SK-N-SH (cell line): ENCODE measurements at regions not wholly inside any gene's neighbourhood (a gene's known extent, or its start where the extent isn't known, plus 50 kb on each side); places are given as distances from the start of the nearest gene placed in this dataset.

ENCODE experiments used
- CTCF ChIA-PET: fragments of 300-600, 350-600 bp; formaldehyde crosslinking; extraction: SDS; loops from one replicate; lab custom pipeline; 2021; lab: Yijun Ruan, JAX
- POLR2A ChIA-PET: fragments of 350-600 bp; sonication (Branson Sonifier 250); formaldehyde crosslinking; extraction: SDS; loops from one replicate; lab custom pipeline; 2020; ENCODE audit warnings: antibody characterized with exemption, inconsistent platforms; lab: Yijun Ruan, JAX
- DNase-seq: peaks from one replicate; pipeline ENCODE4 v3.0.0; 2012
- H2AFZ ChIP-seq: fragments of 200-600 bp; sonication (generic); 2 replicates; pipeline ENCODE4 v1.8.1; 2016; ENCODE audit warnings: antibody characterized with exemption, mild to moderate bottlenecking, low read depth
- H3F3A ChIP-seq: fragments of 200-600 bp; sonication (generic); replicated peaks from 2 replicates; pipeline ENCODE3; 2016; ENCODE audit warnings: antibody characterized with exemption, mild to moderate bottlenecking; ENCODE audit not compliant: insufficient read depth
- H3K27ac ChIP-seq, 2 experiments: fragments of 200-500 bp in 1 of 2; fragments of 200-600 bp in 1 of 2; sonication (Bioruptor generic) in 1 of 2; sonication (generic), shearing (Covaris generic) in 1 of 2; 2 replicates each; pipeline versions ENCODE4 v1.5.1 to v1.6.1; 2014 to 2016; ENCODE audit warnings: low read depth in 2 of 2, inconsistent platforms in 1 of 2, low read length in 1 of 2, mild to moderate bottlenecking in 1 of 2, mixed read lengths in 1 of 2
- H3K27me3 ChIP-seq: fragments of 200-600 bp; sonication (generic), shearing (Covaris generic); 2 replicates; pipeline ENCODE4 v1.6.1; 2016; ENCODE audit warnings: mixed run types; ENCODE audit not compliant: insufficient read depth
- H3K36me3 ChIP-seq, 2 experiments: fragments of 200-500 bp in 1 of 2; fragments of 200-600 bp in 1 of 2; sonication (Bioruptor generic) in 1 of 2; sonication (generic) in 1 of 2; replicated peaks in 1 of 2; 2 replicates each; pipeline versions ENCODE3 to v1.5.1; 2014 to 2016; ENCODE audit warnings: low read length in 1 of 2, mild to moderate bottlenecking in 1 of 2; ENCODE audit not compliant: insufficient read depth in 2 of 2, control insufficient read depth in 1 of 2
- H3K4me1 ChIP-seq, 2 experiments: fragments of 200-500 bp in 1 of 2; fragments of 200-600 bp in 1 of 2; sonication (Bioruptor generic) in 1 of 2; sonication (generic), shearing (Covaris generic) in 1 of 2; 2 replicates each; pipeline versions ENCODE4 v1.5.1 to v1.6.1; 2014 to 2016; ENCODE audit warnings: low read depth in 1 of 2, low read length in 1 of 2, mixed run types in 1 of 2; ENCODE audit not compliant: insufficient read depth in 2 of 2, control insufficient read depth in 1 of 2
- H3K4me2 ChIP-seq: fragments of 200-600 bp; sonication (generic), shearing (Covaris generic); 2 replicates; pipeline ENCODE4 v1.6.1; 2017; ENCODE audit warnings: mixed run types
- H3K4me3 ChIP-seq, 2 experiments: fragments of 200-500 bp in 1 of 2; fragments of 200-600 bp in 1 of 2; sonication (Bioruptor generic) in 1 of 2; sonication (generic), shearing (Covaris generic) in 1 of 2; 2 replicates each; pipeline versions ENCODE4 v1.5.1 to v1.8.1; 2014 to 2016; ENCODE audit warnings: low read depth in 2 of 2, inconsistent platforms in 1 of 2, low read length in 1 of 2, mild to moderate bottlenecking in 1 of 2, mixed read lengths in 1 of 2, moderate library complexity in 1 of 2
- H3K79me2 ChIP-seq: fragments of 200-600 bp; sonication (generic); 2 replicates; pipeline ENCODE4 v1.8.1; 2017; ENCODE audit warnings: mild to moderate bottlenecking; ENCODE audit not compliant: insufficient read depth
- H3K9ac ChIP-seq: fragments of 200-600 bp; sonication (generic); 2 replicates; pipeline ENCODE4 v1.6.1; 2017; ENCODE audit warnings: mixed run types
- H3K9me2 ChIP-seq: fragments of 200-600 bp; sonication (generic); 2 replicates; pipeline ENCODE4 v1.6.1; 2017; ENCODE audit warnings: mixed run types
- H3K9me3 ChIP-seq: fragments of 200-600 bp; sonication (generic); 2 replicates; pipeline ENCODE4 v1.6.1; 2017; ENCODE audit warnings: mixed run types, mild to moderate bottlenecking, moderate library complexity
- H4K20me1 ChIP-seq: fragments of 200-600 bp; sonication (generic); 2 replicates; pipeline ENCODE4 v1.6.1; 2017; ENCODE audit warnings: mild to moderate bottlenecking, mixed run types; ENCODE audit not compliant: insufficient read depth
- ELF1 ChIP-seq: IDR thresholded peaks from 2 replicates; pipeline ENCODE4 v1.4.0; 2012
- FOSL2 ChIP-seq: IDR thresholded peaks from 2 replicates; pipeline ENCODE4 v1.4.0; 2012; ENCODE audit warnings: low read depth, mild to moderate bottlenecking, moderate library complexity, borderline replicate concordance
- FOXJ3 ChIP-seq: sonication (generic); formaldehyde crosslinking; IDR thresholded peaks from 2 replicates; pipeline ENCODE4 v1.5.1; 2020; ENCODE audit warnings: mild to moderate bottlenecking, missing genetic modification reagents
- IRF3 ChIP-seq: fragments of 150-350 bp; IDR thresholded peaks from 2 replicates; pipeline ENCODE4 v1.6.1; 2016; ENCODE audit warnings: mild to moderate bottlenecking, low read depth, low read length
- MAX ChIP-seq: IDR thresholded peaks from 2 replicates; pipeline ENCODE4 v1.4.0; 2012; ENCODE audit warnings: low read depth
- MEF2A ChIP-seq: IDR thresholded peaks from 2 replicates; pipeline ENCODE4 v1.4.0; 2012; ENCODE audit warnings: low read depth, borderline replicate concordance
- MXI1 ChIP-seq: IDR thresholded peaks from 2 replicates; pipeline ENCODE4 v1.6.1; 2012; ENCODE audit warnings: mild to moderate bottlenecking, low read depth, low read length, improper control_type of control experiment
- NFIC ChIP-seq: IDR thresholded peaks from 2 replicates; pipeline ENCODE4 v1.4.0; 2012; ENCODE audit warnings: borderline replicate concordance
- RAD21 ChIP-seq: IDR thresholded peaks from 2 replicates; pipeline ENCODE4 v1.6.1; 2012; ENCODE audit warnings: mild to moderate bottlenecking, low read length
- RFX5 ChIP-seq: IDR thresholded peaks from 2 replicates; pipeline ENCODE4 v1.6.1; 2012; ENCODE audit warnings: mild to moderate bottlenecking, improper control_type of control experiment, low read length
- RXRA ChIP-seq: IDR thresholded peaks from 2 replicates; pipeline ENCODE4 v1.4.0; 2012; ENCODE audit warnings: low read depth, mild to moderate bottlenecking, borderline replicate concordance
- SIN3A ChIP-seq: IDR thresholded peaks from 2 replicates; pipeline ENCODE4 v1.6.1; 2012; ENCODE audit warnings: low read depth, mild to moderate bottlenecking, low read length, moderate library complexity, borderline replicate concordance
- SMC3 ChIP-seq: IDR thresholded peaks from 2 replicates; pipeline ENCODE4 v1.6.1; 2012; ENCODE audit warnings: low read depth, low read length, improper control_type of control experiment
- TCF12 ChIP-seq: IDR thresholded peaks from 2 replicates; pipeline ENCODE4 v1.4.0; 2012
- TEAD4 ChIP-seq: IDR thresholded peaks from 2 replicates; pipeline ENCODE4 v1.4.0; 2012; ENCODE audit warnings: mild to moderate bottlenecking, borderline replicate concordance; ENCODE audit not compliant: insufficient read depth
- ZBTB33 ChIP-seq: IDR thresholded peaks from 2 replicates; pipeline ENCODE4 v1.4.0; 2012; ENCODE audit warnings: low read depth, borderline replicate concordance
- WGBS: methylation state at CpG from one replicate; pipeline ENCODE4 v1.1.6; 2017; ENCODE audit warnings: low lambda C conversion rate; 5-methylcytosine and 5-hydroxymethylcytosine counted together

GRCh38 chr10:126808103-126808502 lies 97.1 kb upstream of the DOCK1 start:
- Histone ChIP-seq H3K4me2 (no peak overlapping the region), H2AFZ (no peak overlapping the region), H3K9me3 (no peaks in the 10 kb centered on the region; the same call in 1 of the 2 replicates), H3F3A (no peaks in the 10 kb centered on the region), H3K27ac (no peak overlapping the region), H3K79me2 (no peaks in the 10 kb centered on the region), H3K9ac (no peak overlapping the region), H3K9me2 (peaks cover 3% of the 10 kb centered on the region; the same call in 1 of the 2 replicates), H3K36me3 (no peaks in the 10 kb centered on the region), H3K4me3 (no peak overlapping the region), H3K4me1 (no peaks in the 10 kb centered on the region), H4K20me1 (no peaks in the 10 kb centered on the region), H3K27me3 (no peaks in the 10 kb centered on the region)
- WGBS, result 14% methylated on average over 2 of the region's 2 CpGs
- POLR2A ChIA-PET, result no interaction called here
- no peak for DNase-seq
- TF ChIP-seq RXRA (no peak), TEAD4 (no peak), RFX5 (no peak), NFIC (no peak), ZBTB33 (no peak), IRF3 (no peak), SMC3 (no peak), MEF2A (no peak), MXI1 (no peak), SIN3A (no peak)
- CTCF ChIA-PET, result interaction anchor here (0.9 to 1.0 kb wide), 2 partner anchors 75 to 1114 kb away, joined by 3 read pairs; no protein-coding TSS in a partner anchor

- no peaks in the 10 kb centered on the region for H3F3A ChIP-seq
- H3K9ac ChIP-seq, result no peak overlapping the region
- no peaks in the 10 kb centered on the region for H3K4me1 ChIP-seq
- no peak overlapping the region for H3K27ac ChIP-seq
- H4K20me1 ChIP-seq, result no peaks in the 10 kb centered on the region
- H3K4me2 ChIP-seq, result no peak overlapping the region
- 41% methylated on average over 6 of the region's 6 CpGs for WGBS
- no peaks in the 10 kb centered on the region for H3K79me2 ChIP-seq
- no peak for TF ChIP-seq MAX
- TF ChIP-seq TCF12, result no peak
- TF ChIP-seq MXI1, result no peak
- no peak for TF ChIP-seq FOSL2
- TF ChIP-seq ELF1, result no peak
- TF ChIP-seq RFX5, result no peak
- TF ChIP-seq ZBTB33, result no peak
- no peak for TF ChIP-seq SMC3
- TF ChIP-seq RAD21, result no peak
- TF ChIP-seq RXRA, result no peak
- TF ChIP-seq FOXJ3 (CRISPR knock-in tag), result no peak
- H2AFZ ChIP-seq, result no peak overlapping the region
- no peaks in the 10 kb centered on the region; the same call in 1 of the 2 replicates for H3K9me2 ChIP-seq
- no peaks in the 10 kb centered on the region for H3K36me3 ChIP-seq
- DNase-seq, result no peak
- ChIA-PET CTCF (no interaction called here), POLR2A (no interaction called here)
- H3K9me3 ChIP-seq, result no peaks in the 10 kb centered on the region; the same call in 1 of the 2 replicates
- no peak overlapping the region for H3K4me3 ChIP-seq
- H3K27me3 ChIP-seq, result no peaks in the 10 kb centered on the region
These were observed 91.8 kb upstream of the DOCK1 start for GRCh38 chr10:126813432-126813831.
